Liver (tissue), 8 donors: ENCODE measurements at regions not wholly inside any gene's neighbourhood (a gene's known extent, or its start where the extent isn't known, plus 50 kb on each side); places are given as distances from the start of the nearest gene placed in this dataset.

Experiments
- DNase-seq: peaks from one replicate; pipeline ENCODE4 v3.0.0-alpha.2; 2017; ENCODE audit warnings: low spot score
- H3K27ac ChIP-seq, 2 donors: one replicate each; pipeline ENCODE4 v1.7.0; 2013; ENCODE audit warnings: inconsistent platforms in 2 of 2, low read length in 2 of 2, control low read depth in 1 of 2, low read depth in 1 of 2, mild to moderate bottlenecking in 1 of 2
- H3K27me3 ChIP-seq, 4 donors: one replicate each; pipeline versions ENCODE4 v1.6.1 to v1.7.0; 2013; ENCODE audit warnings: low read length in 3 of 4, inconsistent platforms in 1 of 4, mild to moderate bottlenecking in 1 of 4, moderate library complexity in 1 of 4; ENCODE audit not compliant: control insufficient read depth in 4 of 4, insufficient read depth in 4 of 4
- H3K36me3 ChIP-seq, 4 donors: one replicate each; pipeline versions ENCODE4 v1.6.1 to v1.7.0; 2013; ENCODE audit warnings: low read length in 3 of 4, mild to moderate bottlenecking in 3 of 4, low read depth in 1 of 4, moderate library complexity in 1 of 4; ENCODE audit not compliant: control insufficient read depth in 4 of 4, insufficient read depth in 3 of 4
- H3K4me1 ChIP-seq, 4 donors: one replicate each; pipeline versions ENCODE4 v1.6.1 to v1.7.0; 2013; ENCODE audit warnings: low read length in 3 of 4, mild to moderate bottlenecking in 3 of 4, moderate library complexity in 1 of 4; ENCODE audit not compliant: control insufficient read depth in 4 of 4, insufficient read depth in 4 of 4
- H3K4me3 ChIP-seq, 3 donors: one replicate each; pipeline versions ENCODE4 v1.6.1 to v1.7.0; 2013; ENCODE audit warnings: low read length in 3 of 3, control low read depth in 1 of 3, low read depth in 1 of 3, mild to moderate bottlenecking in 1 of 3
- H3K9ac ChIP-seq, 2 donors: one replicate each; pipeline ENCODE4 v1.7.0; 2013; ENCODE audit warnings: low read length in 2 of 2, mild to moderate bottlenecking in 2 of 2, moderate library complexity in 2 of 2, control low read depth in 1 of 2, low read depth in 1 of 2
- H3K9me3 ChIP-seq, 4 donors: one replicate each; pipeline versions ENCODE4 v1.6.1 to v1.7.0; 2013; ENCODE audit warnings: low read length in 3 of 4; ENCODE audit not compliant: control insufficient read depth in 4 of 4
- CTCF ChIP-seq: fragments of 150-350 bp; IDR thresholded peaks from 2 replicates; pipeline ENCODE4 v1.5.1; 2017; ENCODE audit warnings: improper control_type of control experiment, low read depth, low read length; ENCODE audit not compliant: missing input control
- EGR1 ChIP-seq, 2 donors: IDR thresholded peaks; 2 replicates each; pipeline ENCODE4 v1.6.1; 2016 to 2018; ENCODE audit warnings: antibody characterized with exemption in 2 of 2, low read depth in 2 of 2
- FOXA1 ChIP-seq: IDR thresholded peaks from 2 replicates; pipeline ENCODE4 v1.6.1; 2016; ENCODE audit warnings: antibody characterized with exemption
- FOXA2 ChIP-seq: IDR thresholded peaks from 2 replicates; pipeline ENCODE4 v1.6.1; 2016; ENCODE audit warnings: antibody characterized with exemption
- GABPA ChIP-seq, 2 donors: IDR thresholded peaks in 1 of 2; conservative IDR thresholded peaks in 1 of 2; 2 replicates each; pipeline ENCODE4 v1.6.1; 2016; ENCODE audit warnings: antibody characterized with exemption in 2 of 2, mild to moderate bottlenecking in 1 of 2, moderate library complexity in 1 of 2
- HNF4A ChIP-seq, 2 donors: conservative IDR thresholded peaks; 2 replicates each; pipeline ENCODE4 v1.6.1; 2016; ENCODE audit warnings: antibody characterized with exemption in 2 of 2, mild to moderate bottlenecking in 2 of 2
- HNF4G ChIP-seq: IDR thresholded peaks from 2 replicates; pipeline ENCODE4 v1.6.1; 2016; ENCODE audit warnings: antibody characterized with exemption
- JUND ChIP-seq, 2 donors: IDR thresholded peaks; 2 replicates each; pipeline ENCODE4 v1.6.1; 2016; ENCODE audit warnings: antibody characterized with exemption in 2 of 2
- NR2F2 ChIP-seq: IDR thresholded peaks from 2 replicates; pipeline ENCODE4 v1.6.1; 2016; ENCODE audit warnings: antibody characterized with exemption
- RAD21 ChIP-seq, 2 donors: IDR thresholded peaks; 2 replicates each; pipeline ENCODE4 v1.6.1; 2016; ENCODE audit warnings: antibody characterized with exemption in 2 of 2, mild to moderate bottlenecking in 2 of 2
- REST ChIP-seq: IDR thresholded peaks from 2 replicates; pipeline ENCODE4 v1.6.1; 2016; ENCODE audit warnings: antibody characterized with exemption, mild to moderate bottlenecking
- RXRA ChIP-seq, 2 donors: IDR thresholded peaks; 2 replicates each; pipeline ENCODE4 v1.6.1; 2017 to 2018; ENCODE audit warnings: antibody characterized with exemption in 2 of 2, mild to moderate bottlenecking in 1 of 2
- SP1 ChIP-seq: IDR thresholded peaks from 2 replicates; pipeline ENCODE4 v1.6.1; 2018; ENCODE audit warnings: antibody characterized with exemption, mild to moderate bottlenecking
- TAF1 ChIP-seq: conservative IDR thresholded peaks from 2 replicates; pipeline ENCODE4 v1.6.1; 2016; ENCODE audit warnings: antibody characterized with exemption, mild to moderate bottlenecking
- YY1 ChIP-seq: IDR thresholded peaks from 2 replicates; pipeline ENCODE4 v1.6.1; 2016; ENCODE audit warnings: antibody characterized with exemption, mild to moderate bottlenecking
- WGBS: extraction: QIAGEN DNeasy Blood & Tissue Kit; methylation state at CpG from one replicate; pipeline ENCODE4 v1.1.7; 2013; 5-methylcytosine and 5-hydroxymethylcytosine counted together
- TF ChIP-seq, protein P1 (sequence below): IDR thresholded peaks from 2 replicates; pipeline ENCODE4 v1.6.1; 2016; ENCODE audit warnings: antibody characterized with exemption
- TF ChIP-seq, protein P2 (sequence below): IDR thresholded peaks from 2 replicates; pipeline ENCODE4 v1.6.1; 2016; ENCODE audit warnings: antibody characterized with exemption
- TF ChIP-seq, protein P3 (sequence below): IDR thresholded peaks from 2 replicates; pipeline ENCODE4 v1.6.1; 2016; ENCODE audit warnings: antibody characterized with exemption
- donor health status: healthy.
- donor health status: healthy.
- donor health status: healthy.
- donor health status: healthy.
- donor health status: healthy.

DNA sequence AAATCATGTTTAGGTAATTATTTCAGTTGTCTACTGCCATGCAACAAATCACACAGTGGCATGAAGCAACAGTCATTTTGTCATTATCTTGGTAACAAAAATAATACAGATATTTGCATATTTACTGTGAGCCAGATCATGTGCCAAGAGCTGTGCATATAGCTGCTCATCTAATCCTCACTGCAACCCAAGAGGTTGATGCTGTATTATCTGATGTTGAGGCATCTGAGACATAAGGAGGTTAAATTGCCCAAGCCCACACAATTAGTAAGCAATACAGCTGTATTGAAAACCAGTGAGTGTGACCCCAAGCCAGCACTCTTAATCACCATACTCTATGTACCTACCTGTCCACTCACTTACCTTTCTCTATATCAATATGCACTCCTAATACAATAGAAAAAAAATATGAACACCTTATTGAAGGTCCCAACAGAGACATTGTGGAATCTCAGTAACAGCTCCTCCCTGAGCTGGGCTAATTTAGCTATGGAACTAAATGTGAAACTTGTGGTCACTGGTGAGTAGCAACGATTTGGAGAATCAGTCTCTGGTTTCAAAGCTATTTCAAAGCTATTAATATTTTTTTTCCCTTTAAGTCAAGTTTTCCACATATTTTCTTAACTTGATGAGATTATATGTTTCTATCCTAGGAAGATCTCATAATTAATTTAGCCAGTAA lies 185.2 kb downstream of the KLF12 start:
- Histone ChIP-seq H3K9ac (no peak overlapping the region), H3K4me3 (no peak overlapping the region), H3K4me1 (peaks cover 0 to 3% (median 0%) of the 10 kb centered on the region in 4 donors), H3K27me3 (no peaks in the 10 kb centered on the region), H3K36me3 (no peaks in the 10 kb centered on the region), H3K9me3 (no peaks in the 10 kb centered on the region), H3K27ac (no peak overlapping the region)
- 85% methylated on average over 1 of the region's 1 CpG for WGBS
- no peak for TF ChIP-seq GABPA (IDR thresholded peaks at IDR 0.05 in 1 of 2, conservative IDR thresholded peaks at IDR 0.05 in 1 of 2)
- TF ChIP-seq RXRA (IDR thresholded peaks at IDR 0.05), result no peak
- TF ChIP-seq, protein P1, sequence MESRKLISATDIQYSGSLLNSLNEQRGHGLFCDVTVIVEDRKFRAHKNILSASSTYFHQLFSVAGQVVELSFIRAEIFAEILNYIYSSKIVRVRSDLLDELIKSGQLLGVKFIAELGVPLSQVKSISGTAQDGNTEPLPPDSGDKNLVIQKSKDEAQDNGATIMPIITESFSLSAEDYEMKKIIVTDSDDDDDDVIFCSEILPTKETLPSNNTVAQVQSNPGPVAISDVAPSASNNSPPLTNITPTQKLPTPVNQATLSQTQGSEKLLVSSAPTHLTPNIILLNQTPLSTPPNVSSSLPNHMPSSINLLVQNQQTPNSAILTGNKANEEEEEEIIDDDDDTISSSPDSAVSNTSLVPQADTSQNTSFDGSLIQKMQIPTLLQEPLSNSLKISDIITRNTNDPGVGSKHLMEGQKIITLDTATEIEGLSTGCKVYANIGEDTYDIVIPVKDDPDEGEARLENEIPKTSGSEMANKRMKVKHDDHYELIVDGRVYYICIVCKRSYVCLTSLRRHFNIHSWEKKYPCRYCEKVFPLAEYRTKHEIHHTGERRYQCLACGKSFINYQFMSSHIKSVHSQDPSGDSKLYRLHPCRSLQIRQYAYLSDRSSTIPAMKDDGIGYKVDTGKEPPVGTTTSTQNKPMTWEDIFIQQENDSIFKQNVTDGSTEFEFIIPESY, result no peak
- no peak for TF ChIP-seq FOXA1
- TF ChIP-seq REST, result no peak
- TF ChIP-seq JUND (IDR thresholded peaks at IDR 0.05), result no peak
- TF ChIP-seq HNF4G, result no peak
- no peak for TF ChIP-seq EGR1 (IDR thresholded peaks at IDR 0.05; ENCODE audit: low read depth in 2 of 2)
- TF ChIP-seq HNF4A (conservative IDR thresholded peaks at IDR 0.05), result no peak
- no peak for TF ChIP-seq CTCF
- no peak for TF ChIP-seq RAD21 (IDR thresholded peaks at IDR 0.05)
- no peak for TF ChIP-seq TAF1
- TF ChIP-seq YY1, result no peak
- TF ChIP-seq, protein P2, sequence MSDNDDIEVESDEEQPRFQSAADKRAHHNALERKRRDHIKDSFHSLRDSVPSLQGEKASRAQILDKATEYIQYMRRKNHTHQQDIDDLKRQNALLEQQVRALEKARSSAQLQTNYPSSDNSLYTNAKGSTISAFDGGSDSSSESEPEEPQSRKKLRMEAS, result no peak
- DNase-seq, result no peak

- no peak for DNase-seq
- H3K4me3 ChIP-seq, result no peak overlapping the region
- 81% methylated on average over 5 of the region's 5 CpGs for WGBS
- H3K27ac ChIP-seq, result no peak overlapping the region
- H3K9me3 ChIP-seq, result no peaks in the 10 kb centered on the region
- peaks cover 0 to 5% (median 2%) of the 10 kb centered on the region in 4 donors for H3K4me1 ChIP-seq
- H3K9ac ChIP-seq, result no peak overlapping the region
- H3K36me3 ChIP-seq, result no peaks in the 10 kb centered on the region
- no peaks in the 10 kb centered on the region for H3K27me3 ChIP-seq
- TF ChIP-seq, protein P1, result no peak
- TF ChIP-seq FOXA1 (no peak), HNF4G (no peak), JUND (IDR thresholded peaks at IDR 0.05) (no peak), SP1 (no peak), HNF4A (conservative IDR thresholded peaks at IDR 0.05) (no peak), NR2F2 (no peak), TAF1 (no peak), EGR1 (IDR thresholded peaks at IDR 0.05; ENCODE audit: low read depth in 2 of 2) (no peak), RXRA (IDR thresholded peaks at IDR 0.05) (no peak), FOXA2 (no peak), RAD21 (IDR thresholded peaks at IDR 0.05) (no peak), GABPA (IDR thresholded peaks at IDR 0.05 in 1 of 2, conservative IDR thresholded peaks at IDR 0.05 in 1 of 2) (no peak)
- TF ChIP-seq, protein P3, sequence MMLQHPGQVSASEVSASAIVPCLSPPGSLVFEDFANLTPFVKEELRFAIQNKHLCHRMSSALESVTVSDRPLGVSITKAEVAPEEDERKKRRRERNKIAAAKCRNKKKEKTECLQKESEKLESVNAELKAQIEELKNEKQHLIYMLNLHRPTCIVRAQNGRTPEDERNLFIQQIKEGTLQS, result no peak
These were observed 188.3 kb downstream of the KLF12 start for GRCh38 chr13:73945871-73946270.
